Keratinocyte (primary cell): ENCODE measurements at regions not wholly inside any gene's neighbourhood (a gene's known extent, or its start where the extent isn't known, plus 50 kb on each side); places are given as distances from the start of the nearest gene placed in this dataset.

Experiments used
- DNase-seq: peaks from one replicate; pipeline ENCODE4 v3.0.0-alpha.2; 2011; ENCODE audit warnings: low read depth, missing footprints, low spot score
- FAIRE-seq: peaks from 2 replicates; lab custom pipeline; 2011; peaks lifted over from hg19 to GRCh38; lab: Jason Lieb, UNC
- H2AFZ ChIP-seq: 2 replicates; pipeline ENCODE4 v1.6.0; 2012; ENCODE audit warnings: low read length, control low read depth, inconsistent platforms; ENCODE audit not compliant: control insufficient read depth
- H3K27ac ChIP-seq: 2 replicates; pipeline ENCODE4 v1.5.1; 2011; ENCODE audit warnings: low read length; ENCODE audit not compliant: control insufficient read depth, insufficient read depth
- H3K27me3 ChIP-seq: 3 replicates; pipeline ENCODE4 v1.6.0; 2011; ENCODE audit warnings: low read length; ENCODE audit not compliant: control insufficient read depth, insufficient read depth; ENCODE audit errors: extremely low read depth
- H3K36me3 ChIP-seq, 2 experiments: 2 replicates in 1 of 2; 3 replicates in 1 of 2; pipeline ENCODE4 v1.5.1; 2011; ENCODE audit warnings: low read length in 2 of 2, mild to moderate bottlenecking in 1 of 2; ENCODE audit not compliant: control insufficient read depth in 2 of 2, insufficient read depth in 2 of 2; ENCODE audit errors: extremely low read depth in 1 of 2
- H3K4me1 ChIP-seq: 3 replicates; pipeline ENCODE4 v1.5.1; 2011; ENCODE audit warnings: low read length; ENCODE audit not compliant: control insufficient read depth, insufficient read depth; ENCODE audit errors: extremely low read depth
- H3K4me2 ChIP-seq: 3 replicates; pipeline ENCODE4 v1.6.0; 2011; ENCODE audit warnings: low read depth, low read length; ENCODE audit not compliant: control insufficient read depth, insufficient read depth; ENCODE audit errors: extremely low read depth
- H3K4me3 ChIP-seq, 3 experiments: fragments of 200-600 bp in 1 of 3; sonication (generic) in 1 of 3; 2 replicates in 2 of 3; 3 replicates in 1 of 3; pipeline ENCODE4 v1.5.1; 2011 to 2016; ENCODE audit warnings: low read length in 3 of 3, mild to moderate bottlenecking in 3 of 3, control low read depth in 2 of 3, inconsistent platforms in 1 of 3, low read depth in 1 of 3, mixed read lengths in 1 of 3, mixed run types in 1 of 3, moderate library complexity in 1 of 3; ENCODE audit not compliant: control insufficient read depth in 2 of 3, insufficient read depth in 2 of 3; ENCODE audit errors: extremely low read depth in 1 of 3
- H3K79me2 ChIP-seq: 2 replicates; pipeline ENCODE4 v1.6.0; 2012; ENCODE audit warnings: low read length; ENCODE audit not compliant: control insufficient read depth, insufficient read depth
- H3K9ac ChIP-seq: 3 replicates; pipeline ENCODE4 v1.6.0; 2011; ENCODE audit warnings: low read length; ENCODE audit not compliant: control insufficient read depth, insufficient read depth; ENCODE audit errors: extremely low read depth
- H3K9me1 ChIP-seq: 3 replicates; pipeline ENCODE4 v1.6.0; 2011; ENCODE audit warnings: low read length; ENCODE audit not compliant: control insufficient read depth, insufficient read depth; ENCODE audit errors: extremely low read depth
- H3K9me3 ChIP-seq: 2 replicates; pipeline ENCODE4 v1.5.1; 2012; ENCODE audit warnings: low read depth, low read length; ENCODE audit not compliant: control insufficient read depth
- H4K20me1 ChIP-seq: 3 replicates; pipeline ENCODE4 v1.6.0; 2011; ENCODE audit warnings: low read length; ENCODE audit not compliant: control insufficient read depth, insufficient read depth; ENCODE audit errors: extremely low read depth
- EZH2 ChIP-seq: IDR thresholded peaks from one replicate; pipeline ENCODE4 v1.6.1; 2012; ENCODE audit warnings: inconsistent platforms, mild to moderate bottlenecking, low read length, moderate library complexity
- dilution Hi-C: fragments of 300-500 bp; cut with MboI; formaldehyde crosslinking; loops from one replicate; pipeline ENCODE4 v1.7.0; 2020; ENCODE audit warnings: low sequenced_read_pairs; ENCODE audit not compliant: extremely low pct_ligation_motif_present
- TF ChIP-seq, protein P1 (sequence below), 3 experiments: IDR thresholded peaks in 1 of 3; conservative IDR thresholded peaks in 1 of 3; optimal IDR thresholded peaks in 1 of 3; 2 replicates in 2 of 3; 3 replicates in 1 of 3; pipeline versions ENCODE3 to v1.5.1; 2011; ENCODE audit warnings: low read length in 3 of 3, mild to moderate bottlenecking in 3 of 3, moderate library complexity in 2 of 3, control low read depth in 1 of 3, inconsistent platforms in 1 of 3; ENCODE audit not compliant: insufficient read depth in 2 of 3; ENCODE audit errors: extremely low read depth in 1 of 3

GRCh38 chr1:187721216-187721615 is 892.5 kb downstream of the PLA2G4A start:
- Histone ChIP-seq H3K4me3 (no peak overlapping the region), H2AFZ (no peak overlapping the region), H3K27ac (no peak overlapping the region), H3K27me3 (no peaks in the 10 kb centered on the region), H4K20me1 (no peaks in the 10 kb centered on the region), H3K36me3 (no peaks in the 10 kb centered on the region), H3K9me3 (no peaks in the 10 kb centered on the region), H3K9ac (no peak overlapping the region), H3K9me1 (no peaks in the 10 kb centered on the region), H3K4me1 (no peaks in the 10 kb centered on the region), H3K4me2 (no peak overlapping the region), H3K79me2 (no peaks in the 10 kb centered on the region)
- DNase-seq (no peak), FAIRE-seq (no peak)
- TF ChIP-seq, protein P1, sequence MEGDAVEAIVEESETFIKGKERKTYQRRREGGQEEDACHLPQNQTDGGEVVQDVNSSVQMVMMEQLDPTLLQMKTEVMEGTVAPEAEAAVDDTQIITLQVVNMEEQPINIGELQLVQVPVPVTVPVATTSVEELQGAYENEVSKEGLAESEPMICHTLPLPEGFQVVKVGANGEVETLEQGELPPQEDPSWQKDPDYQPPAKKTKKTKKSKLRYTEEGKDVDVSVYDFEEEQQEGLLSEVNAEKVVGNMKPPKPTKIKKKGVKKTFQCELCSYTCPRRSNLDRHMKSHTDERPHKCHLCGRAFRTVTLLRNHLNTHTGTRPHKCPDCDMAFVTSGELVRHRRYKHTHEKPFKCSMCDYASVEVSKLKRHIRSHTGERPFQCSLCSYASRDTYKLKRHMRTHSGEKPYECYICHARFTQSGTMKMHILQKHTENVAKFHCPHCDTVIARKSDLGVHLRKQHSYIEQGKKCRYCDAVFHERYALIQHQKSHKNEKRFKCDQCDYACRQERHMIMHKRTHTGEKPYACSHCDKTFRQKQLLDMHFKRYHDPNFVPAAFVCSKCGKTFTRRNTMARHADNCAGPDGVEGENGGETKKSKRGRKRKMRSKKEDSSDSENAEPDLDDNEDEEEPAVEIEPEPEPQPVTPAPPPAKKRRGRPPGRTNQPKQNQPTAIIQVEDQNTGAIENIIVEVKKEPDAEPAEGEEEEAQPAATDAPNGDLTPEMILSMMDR (optimal IDR thresholded peaks at IDR 0.05 in 1 of 3, IDR thresholded peaks at IDR 0.05 in 1 of 3, conservative IDR thresholded peaks at IDR 0.05 in 1 of 3; ENCODE audit: extremely low read depth in 1 of 3, insufficient read depth in 2 of 3, low read length in 3 of 3) = no peak
- TF ChIP-seq EZH2 = no peak
- dilution Hi-C loops = no loop called here

- Histone ChIP-seq H3K27ac (no peak overlapping the region), H3K27me3 (no peaks in the 10 kb centered on the region), H3K9me3 (no peaks in the 10 kb centered on the region), H3K79me2 (no peaks in the 10 kb centered on the region), H3K4me2 (no peak overlapping the region), H3K9me1 (no peaks in the 10 kb centered on the region), H3K4me1 (no peaks in the 10 kb centered on the region), H2AFZ (no peak overlapping the region), H3K36me3 (no peaks in the 10 kb centered on the region), H4K20me1 (no peaks in the 10 kb centered on the region), H3K9ac (no peak overlapping the region), H3K4me3 (no peak overlapping the region)
- DNase-seq (no peak), FAIRE-seq (no peak)
- TF ChIP-seq, protein P1 (optimal IDR thresholded peaks at IDR 0.05 in 1 of 3, IDR thresholded peaks at IDR 0.05 in 1 of 3, conservative IDR thresholded peaks at IDR 0.05 in 1 of 3; ENCODE audit: extremely low read depth in 1 of 3, insufficient read depth in 2 of 3, low read length in 3 of 3) = no peak
- TF ChIP-seq EZH2 = no peak
- dilution Hi-C loops = no loop called here
Observed at GRCh38 chr1:187725216-187725615, 896.5 kb downstream of the PLA2G4A start.
